GM21515 (cell line): ENCODE measurements at regions not wholly inside any gene's neighbourhood (a gene's known extent, or its start where the extent isn't known, plus 50 kb on each side); places are given as distances from the start of the nearest gene placed in this dataset.
"Not testable (repeated sequence)": the region's sequence is repeated elsewhere in the genome, so short reads cannot be mapped to it uniquely, and the experiment has no call there.

Source experiments
- ATAC-seq: cut with Tn5 transposase; IDR thresholded peaks from one replicate; pipeline ENCODE4 v1.9.1; 2021; ENCODE audit not compliant: unreplicated experiment

- no peak for ATAC-seq
Observed at GRCh38 chr5:6321078-6321477, 57.3 kb downstream of the MED10 start.

GRCh38 chr5:6319116-6319515 is 59.2 kb downstream of the MED10 start:
- no peak for ATAC-seq

GRCh38 chr5:6317116-6317798 is 61.1 kb downstream of the MED10 start:
- ATAC-seq = no peak

GRCh38 chr5:6315580-6315979 is 62.8 kb downstream of the MED10 start:
- ATAC-seq = no peak

- no peak for ATAC-seq
Observed at GRCh38 chr5:6311568-6312501, 66.5 kb downstream of the MED10 start.

- no peak for ATAC-seq
Observed at GRCh38 chr5:6309949-6310348, 68.4 kb downstream of the MED10 start.

- ATAC-seq = no peak
Observed at GRCh38 chr5:6308683-6309082, 69.7 kb downstream of the MED10 start.

- no peak for ATAC-seq
Observed at GRCh38 chr5:6307304-6307703, 71.0 kb downstream of the MED10 start.

- ATAC-seq = no peak
Observed at GRCh38 chr5:6305853-6306252, 72.5 kb downstream of the MED10 start.

- no peak for ATAC-seq
Observed at GRCh38 chr5:6302684-6303083, 75.7 kb downstream of the MED10 start.

- no peak for ATAC-seq
Observed at GRCh38 chr5:6302075-6302474, 76.3 kb downstream of the MED10 start.

GRCh38 chr5:6296524-6296923 is 81.8 kb downstream of the MED10 start:
- ATAC-seq = no peak

GRCh38 chr5:6291961-6292360 is 86.4 kb downstream of the MED10 start:
- ATAC-seq = no peak

GRCh38 chr5:6289239-6289638 is 89.1 kb downstream of the MED10 start:
- ATAC-seq = no peak

- no peak for ATAC-seq
Observed at GRCh38 chr5:6287176-6287575, 91.2 kb downstream of the MED10 start.

GRCh38 chr5:6286404-6286803 is 91.9 kb downstream of the MED10 start:
- no peak for ATAC-seq

- not testable (repeated sequence) for ATAC-seq
Observed at GRCh38 chr5:6284491-6284890, 93.9 kb downstream of the MED10 start.

- ATAC-seq = no peak
Observed at GRCh38 chr5:6282352-6282751, 96.0 kb downstream of the MED10 start.

- ATAC-seq = no peak
Observed at GRCh38 chr5:6281818-6282217, 96.5 kb downstream of the MED10 start.

- no peak for ATAC-seq
Observed at GRCh38 chr5:6280425-6281100, 97.8 kb downstream of the MED10 start.

GRCh38 chr5:6279607-6280006 is 98.7 kb downstream of the MED10 start:
- no peak for ATAC-seq
